ENCODE measurements at regions not wholly inside any gene's neighbourhood (a gene's known extent, or its start where the extent isn't known, plus 50 kb on each side); places are given as distances from the start of the nearest gene placed in this dataset.

GRCh38 chr7:17406738-17407137 is 108.3 kb downstream of the AHR start:
- Histone ChIP-seq H3K4me1 (peaks cover 0 to 41% (median 11%) of the 10 kb centered on the region in 4 donors), H3K27ac (peak overlapping the region in 3 of 4 donors; percentile 41 to 81 (median 77)), H3K27me3 (no peaks in the 10 kb centered on the region), H3K36me3 (no peaks in the 10 kb centered on the region), H3K9me3 (no peaks in the 10 kb centered on the region), H3K4me3 (no peak overlapping the region)
- WGBS, 2 donors: 39 to 43% methylated on average over 3 of the region's 3 CpGs
- DNase-seq (ENCODE audit: low spot score in 2 of 2): no peak
- TF ChIP-seq POLR2A (IDR thresholded peaks at IDR 0.05) (no peak), EP300 (IDR thresholded peaks at IDR 0.05) (no peak)

- Histone ChIP-seq H3K9me3 (no peaks in the 10 kb centered on the region), H3K27ac (peak overlapping the region in 3 of 4 donors; percentile 41 to 81 (median 77)), H3K4me3 (no peak overlapping the region), H3K36me3 (no peaks in the 10 kb centered on the region), H3K4me1 (peaks cover 0 to 41% (median 11%) of the 10 kb centered on the region in 4 donors), H3K27me3 (no peaks in the 10 kb centered on the region)
- TF ChIP-seq, protein P1, sequence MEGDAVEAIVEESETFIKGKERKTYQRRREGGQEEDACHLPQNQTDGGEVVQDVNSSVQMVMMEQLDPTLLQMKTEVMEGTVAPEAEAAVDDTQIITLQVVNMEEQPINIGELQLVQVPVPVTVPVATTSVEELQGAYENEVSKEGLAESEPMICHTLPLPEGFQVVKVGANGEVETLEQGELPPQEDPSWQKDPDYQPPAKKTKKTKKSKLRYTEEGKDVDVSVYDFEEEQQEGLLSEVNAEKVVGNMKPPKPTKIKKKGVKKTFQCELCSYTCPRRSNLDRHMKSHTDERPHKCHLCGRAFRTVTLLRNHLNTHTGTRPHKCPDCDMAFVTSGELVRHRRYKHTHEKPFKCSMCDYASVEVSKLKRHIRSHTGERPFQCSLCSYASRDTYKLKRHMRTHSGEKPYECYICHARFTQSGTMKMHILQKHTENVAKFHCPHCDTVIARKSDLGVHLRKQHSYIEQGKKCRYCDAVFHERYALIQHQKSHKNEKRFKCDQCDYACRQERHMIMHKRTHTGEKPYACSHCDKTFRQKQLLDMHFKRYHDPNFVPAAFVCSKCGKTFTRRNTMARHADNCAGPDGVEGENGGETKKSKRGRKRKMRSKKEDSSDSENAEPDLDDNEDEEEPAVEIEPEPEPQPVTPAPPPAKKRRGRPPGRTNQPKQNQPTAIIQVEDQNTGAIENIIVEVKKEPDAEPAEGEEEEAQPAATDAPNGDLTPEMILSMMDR (IDR thresholded peaks at IDR 0.05): no peak
- TF ChIP-seq EP300 (IDR thresholded peaks at IDR 0.05) (no peak), POLR2A (IDR thresholded peaks at IDR 0.05) (no peak)
- no peak for DNase-seq (ENCODE audit: low spot score in 2 of 2)
Observed at GRCh38 chr7:17407229-17407628, 108.8 kb downstream of the AHR start.

DNA sequence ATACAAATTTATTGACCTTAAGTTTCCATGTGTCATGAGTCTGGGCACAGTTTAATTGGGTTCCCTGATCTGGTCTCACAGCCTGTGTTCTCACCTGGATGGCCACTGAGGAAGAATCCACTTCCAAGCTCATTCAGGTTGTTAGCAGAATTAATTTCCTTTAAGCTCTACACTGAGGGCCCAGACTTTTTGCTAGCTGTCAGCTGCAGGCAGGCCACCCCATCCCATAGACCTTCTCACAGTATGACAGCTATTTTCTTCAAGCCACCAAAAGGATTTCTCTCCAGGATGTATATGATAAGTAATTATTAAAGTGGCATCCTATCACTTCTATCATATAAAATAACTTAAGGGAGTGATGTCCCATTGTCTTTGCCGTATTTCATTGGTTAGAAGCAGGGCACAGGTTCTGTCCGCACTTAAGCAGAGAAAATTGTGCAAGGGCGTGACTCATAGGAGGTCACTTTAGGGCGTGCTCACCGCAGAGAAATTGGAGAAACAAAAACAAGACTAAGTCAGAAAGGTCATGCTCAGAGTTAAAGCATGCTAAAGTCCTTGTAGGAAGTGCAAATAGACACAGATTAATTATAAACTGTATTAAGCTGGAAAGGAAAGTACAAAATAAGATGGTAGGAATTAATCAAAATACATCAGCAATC is 109.9 kb downstream of the AHR start:
- Histone ChIP-seq H3K27ac (peak overlapping the region in 3 of 4 donors; percentile 17 to 81 (median 77)), H3K27me3 (no peaks in the 10 kb centered on the region), H3K9me3 (no peaks in the 10 kb centered on the region), H3K36me3 (no peaks in the 10 kb centered on the region), H3K4me3 (no peak overlapping the region), H3K4me1 (peaks cover 0 to 41% (median 11%) of the 10 kb centered on the region in 4 donors)
- 40 to 41% methylated on average over 5 of the region's 5 CpGs for WGBS, 2 donors
- TF ChIP-seq POLR2A (IDR thresholded peaks at IDR 0.05) (no peak), EP300 (IDR thresholded peaks at IDR 0.05) (peak in 1 of 2 donors; percentile 92)
- TF ChIP-seq, protein P1 (IDR thresholded peaks at IDR 0.05): no peak
- peak; percentile 45 to 83 for DNase-seq (ENCODE audit: low spot score in 2 of 2)

DNA sequence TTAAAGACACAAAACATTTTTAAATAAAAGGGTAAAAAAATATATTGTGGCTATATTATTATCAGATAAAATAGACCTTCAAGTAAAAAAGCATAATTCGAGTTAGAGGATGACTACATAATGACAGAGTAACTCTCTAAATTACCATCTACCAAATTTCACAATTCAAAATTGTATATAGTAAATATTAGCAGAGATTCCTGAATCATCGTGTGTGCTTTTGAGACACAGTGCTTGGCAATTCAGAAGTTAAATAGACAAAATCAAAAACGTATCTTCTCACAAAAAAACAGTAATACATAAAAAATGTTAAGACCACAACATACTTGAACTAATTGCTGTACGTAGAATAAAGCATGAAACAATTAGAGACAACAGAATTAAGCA is 110.4 kb downstream of the AHR start:
- WGBS, 2 donors: 59 to 69% methylated on average over 4 of the region's 4 CpGs
- H3K36me3 ChIP-seq: no peaks in the 10 kb centered on the region
- no peak for DNase-seq (ENCODE audit: low spot score in 2 of 2)
- no peaks in the 10 kb centered on the region for H3K9me3 ChIP-seq
- no peak overlapping the region for H3K4me3 ChIP-seq
- peak overlapping the region in 1 of 4 donors; percentile 77 for H3K27ac ChIP-seq
- TF ChIP-seq POLR2A (IDR thresholded peaks at IDR 0.05): no peak
- no peak for TF ChIP-seq EP300 (IDR thresholded peaks at IDR 0.05)
- TF ChIP-seq, protein P1 (IDR thresholded peaks at IDR 0.05): no peak
- H3K4me1 ChIP-seq: peaks cover 0 to 41% (median 11%) of the 10 kb centered on the region in 4 donors
- H3K27me3 ChIP-seq: no peaks in the 10 kb centered on the region

DNA sequence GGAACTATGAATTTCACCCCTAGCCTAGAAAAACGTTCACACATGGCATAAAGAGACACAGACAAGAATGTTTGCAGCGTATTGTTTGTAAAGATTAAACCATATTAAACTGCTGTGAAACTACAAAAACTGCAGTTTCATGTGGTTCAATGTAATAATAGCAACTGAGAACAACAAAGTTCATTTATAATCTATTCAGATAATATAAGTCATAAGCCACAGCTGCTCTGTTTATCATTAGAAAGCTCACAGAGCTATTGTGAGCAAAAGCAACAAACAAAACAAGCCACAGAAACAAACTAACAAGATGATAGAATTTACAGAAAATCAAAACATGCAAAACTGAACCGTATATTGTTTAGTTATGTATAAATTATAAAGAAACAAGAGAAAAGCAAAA is 113.5 kb downstream of the AHR start:
- no peak for DNase-seq (ENCODE audit: low spot score in 2 of 2)
- H3K4me1 ChIP-seq: peaks cover 0 to 26% (median 7%) of the 10 kb centered on the region in 4 donors
- H3K27me3 ChIP-seq: no peaks in the 10 kb centered on the region
- TF ChIP-seq, protein P1 (IDR thresholded peaks at IDR 0.05): no peak
- TF ChIP-seq EP300 (IDR thresholded peaks at IDR 0.05) (no peak), POLR2A (IDR thresholded peaks at IDR 0.05) (no peak)
- H3K4me3 ChIP-seq: no peak overlapping the region
- no peaks in the 10 kb centered on the region for H3K36me3 ChIP-seq
- no peak overlapping the region for H3K27ac ChIP-seq
- no peaks in the 10 kb centered on the region for H3K9me3 ChIP-seq
- 39 to 41% methylated on average over 3 of the region's 3 CpGs for WGBS, 2 donors

Data from tibial nerve (tissue), 4 donors.